Cardiac fibroblast (primary cell): ENCODE measurements at regions not wholly inside any gene's neighbourhood (a gene's known extent, or its start where the extent isn't known, plus 50 kb on each side); places are given as distances from the start of the nearest gene placed in this dataset.
"Not testable (repeated sequence)": the region's sequence is repeated elsewhere in the genome, so short reads cannot be mapped to it uniquely, and the experiment has no call there.

Source experiments
- DNase-seq, 2 donors: peaks; one replicate each; pipeline versions ENCODE4 v3.0.0 to v3.0.0-alpha.2; 2010; ENCODE audit warnings: low read depth in 2 of 2
- H3K4me3 ChIP-seq, 2 donors: replicated peaks in 1 of 2; 1 replicate in 1 of 2; 2 replicates in 1 of 2; pipeline ENCODE4 v1.5.1; 2011; ENCODE audit warnings: low read depth in 2 of 2, low read length in 2 of 2, mild to moderate bottlenecking in 2 of 2, moderate library complexity in 1 of 2
- CTCF ChIP-seq: IDR thresholded peaks from one replicate; pipeline ENCODE4 v1.5.1; 2011; ENCODE audit warnings: low read depth, mild to moderate bottlenecking, low read length, inconsistent platforms

- no peak overlapping the region for H3K4me3 ChIP-seq
- TF ChIP-seq CTCF, result no peak
- no peak for DNase-seq
Measured at GRCh38 chr7:142562688-142563087, 186.6 kb upstream of the PRSS1 start.

DNA sequence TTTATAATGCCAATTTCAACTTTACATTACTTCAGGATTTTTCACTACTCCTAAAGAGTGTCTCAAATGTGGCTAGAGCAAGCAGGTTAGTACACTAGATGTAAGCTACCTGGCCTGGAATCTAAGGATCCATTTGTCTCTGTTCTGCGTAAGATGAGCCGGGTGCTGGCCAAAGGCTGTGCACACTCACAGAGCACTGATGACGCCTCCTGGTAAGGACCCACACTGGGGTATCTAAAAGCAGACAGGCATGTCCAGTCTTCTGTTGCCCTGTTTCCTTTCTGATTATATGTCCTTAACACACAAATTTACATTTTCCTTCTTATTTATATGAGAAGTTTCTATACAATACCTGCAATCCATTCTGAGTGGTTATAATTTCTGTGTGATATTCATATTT is 187.9 kb upstream of the PRSS1 start:
- H3K4me3 ChIP-seq, DNase-seq: not testable (repeated sequence)

GRCh38 chr7:142560770-142561169 is 188.5 kb upstream of the PRSS1 start:
- not testable (repeated sequence) for DNase-seq, H3K4me3 ChIP-seq

DNA sequence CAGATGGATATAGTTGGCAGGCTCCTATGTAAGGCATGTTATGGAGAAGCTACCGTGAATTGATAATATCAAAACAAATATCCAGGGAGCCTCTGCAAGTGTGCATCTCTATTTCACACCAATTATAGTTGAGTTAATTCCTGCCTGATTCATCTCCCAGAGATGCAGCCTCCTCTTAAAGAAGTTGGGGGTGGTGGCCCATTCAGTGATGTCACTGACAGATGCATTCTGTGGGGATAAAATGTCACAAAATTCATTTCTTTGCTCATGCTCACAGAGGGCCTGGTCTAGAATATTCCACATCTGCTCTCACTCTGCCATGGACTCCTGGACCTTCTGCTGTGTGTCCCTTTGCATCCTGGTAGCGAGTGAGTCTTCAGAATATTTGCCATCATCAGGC is 189.1 kb upstream of the PRSS1 start:
- no peak for DNase-seq
- H3K4me3 ChIP-seq, result no peak overlapping the region
- no peak for TF ChIP-seq CTCF

GRCh38 chr7:142557971-142558582 is 191.2 kb upstream of the PRSS1 start:
- no peak overlapping the region for H3K4me3 ChIP-seq
- peak; percentile 80 for TF ChIP-seq CTCF
- peak; percentile 54 to 82 for DNase-seq

- no peak overlapping the region for H3K4me3 ChIP-seq
- peak; percentile 40 for TF ChIP-seq CTCF
- DNase-seq, result peak; percentile 95 to 98
Measured at GRCh38 chr7:142556740-142557139, 192.5 kb upstream of the PRSS1 start.

DNA sequence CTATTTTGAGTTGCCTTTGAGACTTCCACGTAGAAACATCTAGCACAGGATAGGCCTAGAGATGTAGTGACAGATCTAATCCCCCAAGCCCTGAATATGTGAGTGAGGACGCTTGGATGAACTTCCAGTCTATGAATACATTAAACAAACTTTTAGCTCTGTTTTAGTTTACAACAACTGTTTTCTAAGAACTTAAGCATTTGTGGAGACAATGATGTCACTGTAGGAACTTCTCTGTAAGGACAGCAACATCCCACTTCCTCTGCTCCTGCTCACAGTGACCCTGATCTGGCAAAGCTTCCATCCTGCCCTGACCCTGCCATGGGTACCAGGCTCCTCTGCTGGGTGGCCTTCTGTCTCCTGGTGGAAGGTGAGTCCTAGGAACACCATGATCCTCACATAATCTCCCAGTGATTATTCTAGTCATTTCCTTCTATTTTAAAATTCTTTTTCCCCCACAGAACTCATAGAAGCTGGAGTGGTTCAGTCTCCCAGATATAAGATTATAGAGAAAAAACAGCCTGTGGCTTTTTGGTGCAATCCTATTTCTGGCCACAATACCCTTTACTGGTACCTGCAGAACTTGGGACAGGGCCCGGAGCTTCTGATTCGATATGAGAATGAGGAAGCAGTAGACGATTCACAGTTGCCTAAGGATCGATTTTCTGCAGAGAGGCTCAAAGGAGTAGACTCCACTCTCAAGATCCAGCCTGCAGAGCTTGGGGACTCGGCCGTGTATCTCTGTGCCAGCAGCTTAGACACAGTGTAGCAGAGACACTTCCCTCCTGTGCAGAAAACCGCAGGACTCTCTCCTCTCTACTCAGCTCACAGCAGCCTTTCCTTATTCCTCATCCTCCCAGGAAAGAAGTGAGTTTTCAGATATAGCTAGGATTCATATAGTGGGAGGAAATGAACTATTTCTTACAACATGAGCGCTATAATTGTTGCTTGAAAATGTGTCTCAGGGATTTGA is 194.4 kb upstream of the PRSS1 start:
- H3K4me3 ChIP-seq, result no peak overlapping the region
- DNase-seq, result peak in 1 of 2 donors; percentile 50
- no peak for TF ChIP-seq CTCF
